HCEC 1CT (cell line): ENCODE measurements at regions not wholly inside any gene's neighbourhood (a gene's known extent, or its start where the extent isn't known, plus 50 kb on each side); places are given as distances from the start of the nearest gene placed in this dataset.

Source experiments
- DNase-seq: peaks from one replicate; pipeline ENCODE4 v3.0.0-alpha.2; 2017

- no peak for DNase-seq
Measured at GRCh38 chr10:121076776-121077715, 225.9 kb downstream of the WDR11 start.

GRCh38 chr10:121078036-121078435, 226.9 kb downstream of the WDR11 start:
- DNase-seq: no peak

GRCh38 chr10:121078672-121079102, 227.5 kb downstream of the WDR11 start:
- no peak for DNase-seq

- DNase-seq: no peak
Measured at GRCh38 chr10:121079226-121079625, 228.1 kb downstream of the WDR11 start.

GRCh38 chr10:121080281-121080891, 229.2 kb downstream of the WDR11 start:
- no peak for DNase-seq

- DNase-seq: no peak
Measured at GRCh38 chr10:121081306-121081705, 230.1 kb downstream of the WDR11 start.

- DNase-seq: no peak
Measured at GRCh38 chr10:121082984-121083383, 231.8 kb downstream of the WDR11 start.

GRCh38 chr10:121084016-121084674, 233.0 kb downstream of the WDR11 start:
- DNase-seq: no peak

- no peak for DNase-seq
Measured at GRCh38 chr10:121084675-121085070, 233.5 kb downstream of the WDR11 start.

GRCh38 chr10:121085367-121085766, 234.2 kb downstream of the WDR11 start:
- no peak for DNase-seq

GRCh38 chr10:121087129-121087528, 236.0 kb downstream of the WDR11 start:
- no peak for DNase-seq

GRCh38 chr10:121087688-121088087, 236.5 kb downstream of the WDR11 start:
- no peak for DNase-seq

- no peak for DNase-seq
Measured at GRCh38 chr10:121088524-121088923, 237.4 kb downstream of the WDR11 start.

GRCh38 chr10:121089434-121089833, 238.3 kb downstream of the WDR11 start:
- no peak for DNase-seq

- DNase-seq: no peak
Measured at GRCh38 chr10:121091961-121092719, 241.0 kb downstream of the WDR11 start.

GRCh38 chr10:121092720-121093095, 241.5 kb downstream of the WDR11 start:
- DNase-seq: no peak

GRCh38 chr10:121096617-121097431, 245.7 kb downstream of the WDR11 start:
- no peak for DNase-seq

- no peak for DNase-seq
Measured at GRCh38 chr10:121098211-121098610, 247.0 kb downstream of the WDR11 start.

GRCh38 chr10:121098751-121099150, 247.6 kb downstream of the WDR11 start:
- DNase-seq: no peak

GRCh38 chr10:121099181-121099580, 248.0 kb downstream of the WDR11 start:
- DNase-seq: no peak

- no peak for DNase-seq
Measured at GRCh38 chr10:121099592-121099991, 248.4 kb downstream of the WDR11 start.

- no peak for DNase-seq
Measured at GRCh38 chr10:121101561-121101960, 250.4 kb downstream of the WDR11 start.
